Kidney (tissue), 13 donors: ENCODE measurements at regions not wholly inside any gene's neighbourhood (a gene's known extent, or its start where the extent isn't known, plus 50 kb on each side); places are given as distances from the start of the nearest gene placed in this dataset.
A peak's percentile ranks its signal among the peaks of the same experiment; 100 is the strongest.

ENCODE experiments used
- DNase-seq, 5 donors: peaks; one replicate each; pipeline ENCODE4 v3.0.0-alpha.2; 2013 to 2020
- FAIRE-seq: peaks from 2 replicates; lab custom pipeline; 2012; peaks lifted over from hg19 to GRCh38; lab: Jason Lieb, UNC
- H3K27ac ChIP-seq, 2 donors: one replicate each; pipeline ENCODE4 v1.7.0; 2013; ENCODE audit warnings: low read depth in 2 of 2, low read length in 2 of 2, inconsistent platforms in 1 of 2
- H3K27me3 ChIP-seq: one replicate; pipeline ENCODE4 v1.7.1; 2013; ENCODE audit warnings: low read length, inconsistent platforms; ENCODE audit not compliant: control insufficient read depth, insufficient read depth
- H3K36me3 ChIP-seq, 3 donors: one replicate each; pipeline versions ENCODE4 v1.7.0 to v1.7.1; 2013; ENCODE audit warnings: low read length in 3 of 3, control low read depth in 1 of 3, inconsistent platforms in 1 of 3; ENCODE audit not compliant: insufficient read depth in 3 of 3, control insufficient read depth in 2 of 3
- H3K4me1 ChIP-seq, 3 donors: one replicate each; pipeline versions ENCODE4 v1.7.0 to v1.7.1; 2013; ENCODE audit warnings: low read length in 3 of 3, inconsistent platforms in 1 of 3, low read depth in 1 of 3; ENCODE audit not compliant: control insufficient read depth in 2 of 3, insufficient read depth in 2 of 3
- H3K4me3 ChIP-seq, 3 donors: one replicate each; pipeline versions ENCODE4 v1.7.0 to v1.8.1; 2013; ENCODE audit warnings: low read length in 3 of 3, control low read depth in 1 of 3, inconsistent platforms in 1 of 3
- H3K9ac ChIP-seq, 3 donors: one replicate each; pipeline versions ENCODE4 v1.7.0 to v1.7.1; 2013; ENCODE audit warnings: low read length in 3 of 3, control low read depth in 1 of 3, inconsistent platforms in 1 of 3
- H3K9me3 ChIP-seq, 3 donors: one replicate each; pipeline versions ENCODE4 v1.7.0 to v1.7.1; 2013; ENCODE audit warnings: low read length in 3 of 3, control low read depth in 1 of 3, inconsistent platforms in 1 of 3; ENCODE audit not compliant: control insufficient read depth in 2 of 3, insufficient read depth in 1 of 3
- CTCF ChIP-seq: IDR thresholded peaks from 3 replicates; pipeline ENCODE4 v1.5.1; 2012; ENCODE audit warnings: mild to moderate bottlenecking, moderate library complexity, borderline replicate concordance; ENCODE audit not compliant: insufficient read depth; ENCODE audit errors: extremely low read depth
- intact Hi-C: fragments of 100-400 bp; cut with DNase I; formaldehyde crosslinking; loops from one replicate; pipeline ENCODE4 v1.11.1; 2022
- donor health status: control.
- donor health status: control.
- donor health status: control.
- donor health status: control.
- donor health status: control.
- donor health status: DM: yes; HTN: yes; CAD: no.
- donor health status: Normal renal cell carcinoma (clear cell type).

- H3K27ac ChIP-seq, result no peak overlapping the region
- no peaks in the 10 kb centered on the region for H3K9me3 ChIP-seq
- TF ChIP-seq CTCF, result no peak
- FAIRE-seq (no peak), DNase-seq (no peak)
- H3K9ac ChIP-seq, result no peak overlapping the region
- peaks cover 2 to 21% (median 3%) of the 10 kb centered on the region in 3 donors for H3K4me1 ChIP-seq
- H3K27me3 ChIP-seq, result no peaks in the 10 kb centered on the region
- no peak overlapping the region for H3K4me3 ChIP-seq
- H3K36me3 ChIP-seq, result no peaks in the 10 kb centered on the region
- intact Hi-C loops, result no loop called here
These were observed 173.5 kb upstream of the HAAO start for GRCh38 chr2:42965910-42966309.

GRCh38 chr2:42965196-42965595, 172.8 kb upstream of the HAAO start:
- FAIRE-seq (no peak), DNase-seq (no peak)
- TF ChIP-seq CTCF, result no peak
- Histone ChIP-seq H3K9ac (no peak overlapping the region), H3K9me3 (no peaks in the 10 kb centered on the region), H3K4me3 (no peak overlapping the region), H3K4me1 (peaks cover 3 to 28% (median 8%) of the 10 kb centered on the region in 3 donors), H3K27me3 (no peaks in the 10 kb centered on the region), H3K36me3 (no peaks in the 10 kb centered on the region), H3K27ac (no peak overlapping the region)
- intact Hi-C loops, result no loop called here

GRCh38 chr2:42964439-42965083, 172.2 kb upstream of the HAAO start:
- no peaks in the 10 kb centered on the region for H3K9me3 ChIP-seq
- no peak for TF ChIP-seq CTCF
- peak in 1 of 5 donors; percentile 93 for DNase-seq
- no peak overlapping the region for H3K9ac ChIP-seq
- intact Hi-C loops, result no loop called here
- H3K27me3 ChIP-seq, result no peaks in the 10 kb centered on the region
- H3K27ac ChIP-seq, result no peak overlapping the region
- FAIRE-seq, result no peak
- H3K36me3 ChIP-seq, result no peaks in the 10 kb centered on the region
- H3K4me3 ChIP-seq, result no peak overlapping the region
- H3K4me1 ChIP-seq, result peaks cover 3 to 34% (median 12%) of the 10 kb centered on the region in 3 donors
